GM12873 (cell line): ENCODE measurements at regions not wholly inside any gene's neighbourhood (a gene's known extent, or its start where the extent isn't known, plus 50 kb on each side); places are given as distances from the start of the nearest gene placed in this dataset.

Experiments used
- CTCF ChIP-seq: IDR thresholded peaks from 2 replicates; pipeline ENCODE4 v1.5.1; 2012; ENCODE audit warnings: low read depth, mild to moderate bottlenecking, moderate library complexity, low read length, control low read depth; ENCODE audit not compliant: insufficient read depth; ENCODE audit errors: missing control alignments

GRCh38 chr9:91148306-91148705, 213.4 kb downstream of the AUH start:
- no peak for TF ChIP-seq CTCF

DNA sequence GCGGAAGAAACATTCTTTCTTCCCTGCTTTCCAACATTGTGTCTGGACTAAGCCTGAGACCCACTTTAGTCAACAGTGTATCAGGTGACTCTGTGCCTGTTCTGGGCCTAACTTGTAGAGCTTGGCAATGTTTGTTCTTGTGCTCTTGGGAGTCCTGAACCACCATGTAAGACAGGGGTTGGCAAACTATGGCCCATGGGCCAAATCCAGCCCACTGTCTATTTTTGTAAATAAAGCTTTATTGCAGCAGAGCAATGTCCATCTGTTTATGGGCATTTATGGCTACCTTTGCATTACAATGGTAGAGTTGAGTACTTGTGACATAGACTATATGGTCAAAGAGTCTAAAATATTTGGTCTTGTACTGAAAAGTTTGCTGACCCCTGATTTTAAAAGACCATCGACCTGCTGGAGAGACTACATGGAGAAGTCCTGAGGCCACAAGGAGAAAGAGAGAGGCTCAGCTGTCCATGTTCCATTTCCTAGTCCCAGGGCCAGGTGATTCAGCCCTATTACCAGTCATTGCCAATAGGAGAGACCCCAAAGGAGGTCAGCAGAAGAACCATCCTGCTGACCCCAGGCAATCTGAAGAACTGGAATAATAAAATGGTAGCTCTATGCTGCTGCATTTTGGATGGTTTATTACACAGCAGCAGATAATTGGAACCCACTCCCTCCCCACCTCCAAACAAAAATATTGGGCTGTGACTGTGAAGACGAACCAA, 211.3 kb downstream of the AUH start:
- TF ChIP-seq CTCF = no peak

- TF ChIP-seq CTCF = no peak
These were observed 210.6 kb downstream of the AUH start for GRCh38 chr9:91150998-91151717.

- TF ChIP-seq CTCF = no peak
These were observed 210.0 kb downstream of the AUH start for GRCh38 chr9:91151718-91152095.

- no peak for TF ChIP-seq CTCF
These were observed 207.0 kb downstream of the AUH start for GRCh38 chr9:91154686-91155085.

- TF ChIP-seq CTCF = no peak
These were observed 206.5 kb downstream of the AUH start for GRCh38 chr9:91155181-91155580.

DNA sequence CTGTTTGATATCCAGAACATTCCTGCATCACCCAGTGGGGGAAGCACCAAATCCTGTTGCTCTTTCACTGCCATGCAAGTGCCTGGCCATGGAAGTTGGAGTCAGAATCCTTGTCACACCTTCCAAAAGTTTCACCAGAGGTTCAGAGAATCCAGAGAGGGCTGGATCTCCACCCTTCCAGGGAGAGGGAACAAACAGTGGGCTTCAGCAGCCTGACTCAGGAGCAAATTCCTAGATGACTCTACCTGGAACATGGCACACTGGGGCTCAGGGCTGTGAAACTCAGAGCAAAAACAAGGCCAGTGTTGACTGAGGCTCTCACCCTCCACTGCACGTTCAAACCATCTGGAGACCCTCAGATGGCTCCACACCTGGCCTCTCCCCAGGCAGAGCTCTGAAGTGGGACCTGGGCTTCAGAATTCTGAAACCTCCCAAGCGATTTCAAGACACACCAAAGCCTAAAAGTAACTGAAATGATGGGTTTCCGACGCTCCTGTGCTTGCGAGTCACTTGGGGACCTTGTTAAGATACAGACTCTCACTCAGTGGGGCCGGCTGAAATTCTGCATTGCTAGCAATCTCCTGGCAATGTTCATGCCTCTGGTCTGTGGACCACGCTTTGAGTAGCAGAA, 205.9 kb downstream of the AUH start:
- TF ChIP-seq CTCF = no peak
